Peyer's patch (tissue), 4 donors: ENCODE measurements at regions not wholly inside any gene's neighbourhood (a gene's known extent, or its start where the extent isn't known, plus 50 kb on each side); places are given as distances from the start of the nearest gene placed in this dataset.

Experiments used
- DNase-seq, 3 donors: peaks; one replicate each; pipeline ENCODE4 v3.0.0-alpha.2; 2017 to 2019
- H3K27ac ChIP-seq, 4 donors: fragments of 200-600 bp; sonication (generic); one replicate each; pipeline ENCODE4 v1.5.1; 2016 to 2019
- H3K27me3 ChIP-seq, 2 donors: fragments of 200-600 bp; sonication (generic); one replicate each; pipeline ENCODE4 v1.5.1; 2019
- H3K36me3 ChIP-seq, 3 donors: fragments of 200-600 bp; sonication (generic); one replicate each; pipeline ENCODE4 v1.5.1; 2016 to 2019
- H3K4me1 ChIP-seq, 4 donors: fragments of 200-600 bp; sonication (generic); one replicate each; pipeline ENCODE4 v1.5.1; 2016 to 2019
- H3K4me3 ChIP-seq, 4 donors: fragments of 200-600 bp; sonication (generic); 1 replicate in 3 of 4; 2 replicates in 1 of 4; pipeline ENCODE4 v1.5.1; 2016 to 2019; ENCODE audit warnings: mild to moderate bottlenecking in 1 of 4
- H3K9me3 ChIP-seq, 4 donors: fragments of 200-600 bp; sonication (generic); one replicate each; pipeline ENCODE4 v1.5.1; 2016 to 2019; ENCODE audit warnings: mild to moderate bottlenecking in 1 of 4
- POLR2A ChIP-seq, 2 donors: fragments of 450-650 bp; IDR thresholded peaks; one replicate each; pipeline ENCODE4 v1.5.1; 2017; ENCODE audit warnings: antibody characterized with exemption in 2 of 2, mild to moderate bottlenecking in 2 of 2, moderate library complexity in 2 of 2
- TF ChIP-seq, protein P1 (sequence below), 6 experiments: fragments of 450-650 bp in 4 of 6; fragments of 200-600 bp in 2 of 6; sonication (generic) in 1 of 6; IDR thresholded peaks; one replicate each; pipeline ENCODE4 v1.5.1; 2017 to 2019; ENCODE audit warnings: antibody characterized with exemption in 6 of 6, mild to moderate bottlenecking in 3 of 6, moderate library complexity in 1 of 6

- no peak overlapping the region for H3K4me3 ChIP-seq
- no peaks in the 10 kb centered on the region for H3K9me3 ChIP-seq
- no peak overlapping the region for H3K27ac ChIP-seq
- DNase-seq, result no peak
- TF ChIP-seq POLR2A (IDR thresholded peaks at IDR 0.05), result no peak
- H3K27me3 ChIP-seq, result no peaks in the 10 kb centered on the region
- H3K36me3 ChIP-seq, result no peaks in the 10 kb centered on the region
- no peaks in the 10 kb centered on the region for H3K4me1 ChIP-seq
These were observed 102.0 kb downstream of the TMEM18 start for GRCh38 chr2:575030-575726.

- no peak for TF ChIP-seq POLR2A (IDR thresholded peaks at IDR 0.05)
- TF ChIP-seq, protein P1, sequence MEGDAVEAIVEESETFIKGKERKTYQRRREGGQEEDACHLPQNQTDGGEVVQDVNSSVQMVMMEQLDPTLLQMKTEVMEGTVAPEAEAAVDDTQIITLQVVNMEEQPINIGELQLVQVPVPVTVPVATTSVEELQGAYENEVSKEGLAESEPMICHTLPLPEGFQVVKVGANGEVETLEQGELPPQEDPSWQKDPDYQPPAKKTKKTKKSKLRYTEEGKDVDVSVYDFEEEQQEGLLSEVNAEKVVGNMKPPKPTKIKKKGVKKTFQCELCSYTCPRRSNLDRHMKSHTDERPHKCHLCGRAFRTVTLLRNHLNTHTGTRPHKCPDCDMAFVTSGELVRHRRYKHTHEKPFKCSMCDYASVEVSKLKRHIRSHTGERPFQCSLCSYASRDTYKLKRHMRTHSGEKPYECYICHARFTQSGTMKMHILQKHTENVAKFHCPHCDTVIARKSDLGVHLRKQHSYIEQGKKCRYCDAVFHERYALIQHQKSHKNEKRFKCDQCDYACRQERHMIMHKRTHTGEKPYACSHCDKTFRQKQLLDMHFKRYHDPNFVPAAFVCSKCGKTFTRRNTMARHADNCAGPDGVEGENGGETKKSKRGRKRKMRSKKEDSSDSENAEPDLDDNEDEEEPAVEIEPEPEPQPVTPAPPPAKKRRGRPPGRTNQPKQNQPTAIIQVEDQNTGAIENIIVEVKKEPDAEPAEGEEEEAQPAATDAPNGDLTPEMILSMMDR (IDR thresholded peaks at IDR 0.05), result no peak
- Histone ChIP-seq H3K27ac (no peak overlapping the region), H3K9me3 (no peaks in the 10 kb centered on the region), H3K36me3 (no peaks in the 10 kb centered on the region), H3K4me1 (no peaks in the 10 kb centered on the region), H3K27me3 (no peaks in the 10 kb centered on the region), H3K4me3 (no peak overlapping the region)
- DNase-seq, result no peak
These were observed 103.3 kb downstream of the TMEM18 start for GRCh38 chr2:573805-574392.

GRCh38 chr2:573025-573424 is 104.2 kb downstream of the TMEM18 start:
- Histone ChIP-seq H3K27me3 (no peaks in the 10 kb centered on the region), H3K27ac (no peak overlapping the region), H3K36me3 (no peaks in the 10 kb centered on the region), H3K4me1 (no peaks in the 10 kb centered on the region), H3K4me3 (no peak overlapping the region), H3K9me3 (no peaks in the 10 kb centered on the region)
- TF ChIP-seq, protein P1 (IDR thresholded peaks at IDR 0.05), result no peak
- no peak for TF ChIP-seq POLR2A (IDR thresholded peaks at IDR 0.05)
- no peak for DNase-seq

GRCh38 chr2:569681-570080 is 107.5 kb downstream of the TMEM18 start:
- no peak for TF ChIP-seq POLR2A (IDR thresholded peaks at IDR 0.05)
- TF ChIP-seq, protein P1 (IDR thresholded peaks at IDR 0.05), result no peak
- Histone ChIP-seq H3K9me3 (no peaks in the 10 kb centered on the region), H3K36me3 (no peaks in the 10 kb centered on the region), H3K27me3 (no peaks in the 10 kb centered on the region), H3K27ac (no peak overlapping the region), H3K4me1 (no peaks in the 10 kb centered on the region), H3K4me3 (no peak overlapping the region)
- DNase-seq, result no peak

GRCh38 chr2:568639-569235 is 108.5 kb downstream of the TMEM18 start:
- TF ChIP-seq, protein P1 (IDR thresholded peaks at IDR 0.05), result no peak
- TF ChIP-seq POLR2A (IDR thresholded peaks at IDR 0.05), result no peak
- H3K9me3 ChIP-seq, result no peaks in the 10 kb centered on the region
- no peaks in the 10 kb centered on the region for H3K27me3 ChIP-seq
- DNase-seq, result no peak
- H3K4me1 ChIP-seq, result no peaks in the 10 kb centered on the region
- H3K4me3 ChIP-seq, result no peak overlapping the region
- H3K27ac ChIP-seq, result no peak overlapping the region
- H3K36me3 ChIP-seq, result no peaks in the 10 kb centered on the region

DNA sequence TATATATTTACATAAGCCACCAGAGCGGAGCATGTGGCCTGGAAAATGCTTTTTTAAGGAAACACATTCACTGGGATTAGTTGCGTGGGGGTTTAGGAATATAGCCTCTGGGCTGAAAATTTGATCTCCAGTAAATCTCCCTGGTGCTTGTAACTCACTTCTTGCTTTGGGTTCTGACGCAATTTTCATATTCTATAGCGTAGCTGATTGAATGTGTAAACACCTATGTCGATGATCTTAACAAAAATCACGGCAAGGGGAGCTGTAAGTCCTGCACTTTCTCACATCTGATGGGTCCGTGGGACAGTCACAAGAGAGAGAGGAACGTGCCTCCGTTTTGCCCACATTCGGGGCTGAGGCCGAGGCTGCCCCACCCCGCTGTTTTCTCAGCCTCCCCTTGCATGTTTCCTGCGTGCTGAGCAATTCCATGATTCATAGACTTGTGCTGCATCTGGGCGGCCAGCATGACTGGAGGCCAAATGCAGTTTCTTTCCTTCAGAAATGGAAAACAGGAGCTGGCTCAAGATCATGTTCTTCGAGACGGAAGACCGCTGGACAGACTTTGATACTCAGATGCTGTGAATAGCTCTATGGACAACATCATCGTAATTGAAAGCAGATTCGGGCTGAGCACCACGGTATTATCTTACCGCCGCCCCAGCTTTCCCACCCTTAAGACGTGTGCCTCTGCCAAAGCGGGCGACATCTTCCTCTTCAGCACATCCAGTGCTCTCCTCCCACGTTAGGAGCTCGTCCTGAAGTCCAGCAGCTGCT is 109.2 kb downstream of the TMEM18 start:
- DNase-seq, result no peak

More for the DNA sequence above, 109.2 kb downstream of the TMEM18 start:
- Histone ChIP-seq H3K36me3 (no peaks in the 10 kb centered on the region), H3K4me1 (no peaks in the 10 kb centered on the region), H3K9me3 (no peaks in the 10 kb centered on the region), H3K27ac (no peak overlapping the region), H3K4me3 (no peak overlapping the region), H3K27me3 (no peaks in the 10 kb centered on the region)
- no peak for TF ChIP-seq POLR2A (IDR thresholded peaks at IDR 0.05)
- TF ChIP-seq, protein P1 (IDR thresholded peaks at IDR 0.05), result no peak
